B cell (primary cell): ENCODE measurements at regions not wholly inside any gene's neighbourhood (a gene's known extent, or its start where the extent isn't known, plus 50 kb on each side); places are given as distances from the start of the nearest gene placed in this dataset.

Source experiments
- CTCF ChIP-seq: fragments of 200-600 bp; IDR thresholded peaks from one replicate; pipeline ENCODE4 v1.8.0; 2022; ENCODE audit warnings: antibody characterized with exemption, mild to moderate bottlenecking
- EZH2 ChIP-seq: IDR thresholded peaks from 2 replicates; pipeline ENCODE4 v1.6.1; 2012; ENCODE audit warnings: borderline replicate concordance, low read depth, mild to moderate bottlenecking, moderate library complexity, low read length; ENCODE audit not compliant: insufficient read depth, poor library complexity, severe bottlenecking

GRCh38 chr4:134320048-134320447, 118.5 kb upstream of the PABPC4L start:
- no peak for TF ChIP-seq EZH2
- TF ChIP-seq CTCF: no peak
